Heart left ventricle (tissue), 13 donors: ENCODE measurements at regions not wholly inside any gene's neighbourhood (a gene's known extent, or its start where the extent isn't known, plus 50 kb on each side); places are given as distances from the start of the nearest gene placed in this dataset.

ENCODE experiments used
- CTCF ChIP-seq, 12 donors: fragments of 200-600 bp; sonication (generic) in 4 of 12; IDR thresholded peaks; one replicate each; pipeline versions ENCODE4 v1.5.0 to v1.8.0; 2018 to 2022; ENCODE audit warnings: antibody characterized with exemption in 12 of 12, mild to moderate bottlenecking in 5 of 12
- POLR2A ChIP-seq, 2 donors: fragments of 450-650 bp; IDR thresholded peaks; one replicate each; pipeline ENCODE4 v1.6.1; 2017; ENCODE audit warnings: antibody characterized with exemption in 2 of 2, mild to moderate bottlenecking in 2 of 2, moderate library complexity in 2 of 2
- donor health status: ischemic (EF 13 %, LVEDD 7.1; RV severe dilation, severe dysfunction).
- donor health status: DM: no; HTN: yes; CAD: no.
- donor health status: DM: no; HTN: no; CAD: no.
- donor health status: ischemic (EF 25% LVEDD 6.9; RV normal size, moderate dysfunction).
- donor health status: ischemic (EF 25% LVEDD 5.7; RV mildly dilated, moderate dysfunction).
- donor health status: ischemic (EF 35%, LVEDD 5.7; RV mildly dilated, moderate dysfunction).
- donor health status: nonischemic (EF 11% LVEDD 7.7; RV severe dilation, severe dysfunction).
- donor health status: DM: yes; HTN: yes; CAD: no.
- donor health status: PGD.
- donor health status: ischemic (EF 29% LVEDD 5.4; RV normal size, mild dysfunction).
- donor health status: nonischemic (EF 23%, LVEDD 6.1; RV moderate dilation, normal function).

GRCh38 chr2:146037334-146037870 lies 1517.5 kb upstream of the ZEB2 start:
- TF ChIP-seq CTCF (IDR thresholded peaks at IDR 0.05) (no peak), POLR2A (IDR thresholded peaks at IDR 0.05) (no peak)
